Left lobe of liver (tissue), 2 donors: ENCODE measurements at regions not wholly inside any gene's neighbourhood (a gene's known extent, or its start where the extent isn't known, plus 50 kb on each side); places are given as distances from the start of the nearest gene placed in this dataset.

ENCODE experiments used
- ATAC-seq: fragments of 200-7000 bp; cut with Tn5 transposase; one replicate; pipeline ENCODE4 v1.9.1; 2020; ENCODE audit warnings: mild to moderate bottlenecking, moderate library complexity
- DNase-seq: peaks from one replicate; pipeline ENCODE4 v3.0.0-alpha.2; 2020; ENCODE audit warnings: low spot score
- donor health status: DM: no; HTN: no; CAD: no; lungs with moderate emphysema.
- donor health status: DM: no; HTN: yes; CAD: no.

DNA sequence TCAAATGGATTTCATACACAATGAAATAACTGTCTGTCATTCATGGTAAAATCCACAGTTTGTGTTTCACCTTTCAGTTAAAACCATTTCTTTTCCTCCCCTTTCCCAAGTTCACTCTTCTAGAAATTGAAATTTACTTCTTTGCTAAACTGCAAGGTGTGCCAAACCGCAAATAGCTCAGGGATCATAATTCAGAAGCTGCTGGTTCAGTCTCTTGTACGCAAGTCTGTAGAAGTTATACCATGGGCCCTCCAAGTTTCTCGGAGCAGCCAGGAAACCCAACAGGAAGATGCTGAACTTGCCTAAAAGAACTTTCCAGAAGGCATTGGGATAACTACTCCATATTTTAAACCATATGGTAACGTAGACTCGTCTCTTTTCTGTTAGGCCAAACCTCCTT lies 268.9 kb downstream of the FLRT2 start:
- DNase-seq (no peak), ATAC-seq (no peak)

- no peak for ATAC-seq
These were observed 263.6 kb downstream of the FLRT2 start for GRCh38 chr14:85793533-85793932.

GRCh38 chr14:85789506-85789905 lies 259.6 kb downstream of the FLRT2 start:
- no peak for DNase-seq
- ATAC-seq: no peak

More at GRCh38 chr14:85793533-85793932, 263.6 kb downstream of the FLRT2 start:
- DNase-seq: no peak

- ATAC-seq (no peak), DNase-seq (no peak)
These were observed 258.7 kb downstream of the FLRT2 start for GRCh38 chr14:85788470-85789233.

DNA sequence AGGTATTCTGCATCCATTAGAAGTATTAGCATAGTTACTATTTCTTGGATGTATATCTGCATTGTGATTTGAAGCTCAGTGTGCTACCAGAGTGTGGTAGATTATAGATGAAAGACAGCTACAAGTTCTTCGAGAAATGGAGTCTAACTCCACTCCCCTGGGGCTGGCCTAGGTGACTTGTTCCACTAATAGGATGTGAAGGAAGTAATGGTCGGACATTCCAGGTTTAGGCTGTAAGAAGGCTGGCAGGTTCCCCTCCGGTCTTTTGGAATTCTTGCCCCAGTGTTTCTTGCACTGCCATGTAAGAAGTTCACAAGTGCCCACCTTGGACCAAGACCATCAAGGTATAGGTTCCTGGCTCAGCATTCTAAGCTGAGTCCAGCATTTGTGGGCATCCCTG lies 236.4 kb downstream of the FLRT2 start:
- no peak for DNase-seq
- ATAC-seq: no peak

- no peak for ATAC-seq
- DNase-seq: no peak
These were observed 234.9 kb downstream of the FLRT2 start for GRCh38 chr14:85764822-85765221.

DNA sequence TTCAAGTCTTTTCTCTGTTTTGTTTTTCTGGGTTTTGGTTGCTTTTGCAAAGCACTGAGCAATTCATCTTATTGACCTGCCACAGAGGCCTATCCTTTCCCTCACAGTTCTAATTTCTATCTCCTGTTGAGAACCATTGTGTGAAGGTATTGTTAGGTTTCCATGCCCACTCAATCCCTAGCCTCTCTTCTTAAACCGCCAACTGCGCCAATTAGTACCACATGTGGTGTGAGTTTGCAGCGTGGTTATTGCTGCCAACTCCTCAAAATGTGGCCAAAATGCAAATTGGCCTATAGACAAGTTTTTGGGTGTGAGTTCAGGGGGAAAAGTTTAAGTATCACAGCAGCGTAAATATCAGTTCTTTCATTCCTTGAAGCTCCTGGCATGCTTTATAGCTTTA lies 232.6 kb downstream of the FLRT2 start:
- DNase-seq (no peak), ATAC-seq (no peak)

- ATAC-seq: no peak
- DNase-seq: no peak
These were observed 222.2 kb downstream of the FLRT2 start for GRCh38 chr14:85752175-85752574.

DNA sequence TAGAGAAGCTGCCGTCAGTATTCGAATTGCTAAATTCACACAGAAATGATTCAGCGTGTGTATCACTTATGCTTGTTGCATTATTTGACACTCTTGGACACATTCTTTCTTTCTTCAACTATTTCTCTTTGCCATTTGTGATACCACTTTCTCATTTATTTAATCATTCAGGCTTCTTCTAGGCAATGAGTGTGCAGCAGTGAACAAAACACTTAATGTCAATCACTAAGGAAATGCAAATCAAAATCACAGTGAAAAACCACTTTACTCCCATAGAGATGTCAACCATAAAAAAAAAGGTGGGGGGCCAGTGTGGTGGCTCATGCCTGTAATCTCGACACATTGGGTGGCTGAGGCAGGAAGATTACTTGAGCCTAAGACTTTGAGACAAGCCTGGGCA lies 214.6 kb downstream of the FLRT2 start:
- DNase-seq: no peak
- ATAC-seq: no peak

DNA sequence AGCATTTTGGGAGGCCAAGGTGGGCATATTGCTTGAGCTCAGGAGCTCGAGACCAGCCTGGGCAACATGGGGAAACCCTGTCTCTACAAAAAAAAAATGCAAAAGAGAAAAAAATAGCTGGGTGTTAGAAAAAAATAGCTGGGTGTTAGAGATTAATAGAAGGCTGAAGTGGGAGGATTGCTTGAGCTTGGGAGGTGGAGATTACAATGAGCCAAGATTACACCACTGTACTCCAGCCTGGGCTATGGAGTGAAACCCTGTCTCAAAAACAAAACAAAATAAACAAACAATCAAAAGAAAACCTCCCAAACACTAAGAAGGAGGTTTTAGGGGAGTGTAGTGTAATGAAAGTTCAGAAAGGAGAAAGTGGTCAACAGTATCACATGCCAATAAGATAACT lies 202.1 kb downstream of the FLRT2 start:
- DNase-seq: no peak
- ATAC-seq: no peak

DNA sequence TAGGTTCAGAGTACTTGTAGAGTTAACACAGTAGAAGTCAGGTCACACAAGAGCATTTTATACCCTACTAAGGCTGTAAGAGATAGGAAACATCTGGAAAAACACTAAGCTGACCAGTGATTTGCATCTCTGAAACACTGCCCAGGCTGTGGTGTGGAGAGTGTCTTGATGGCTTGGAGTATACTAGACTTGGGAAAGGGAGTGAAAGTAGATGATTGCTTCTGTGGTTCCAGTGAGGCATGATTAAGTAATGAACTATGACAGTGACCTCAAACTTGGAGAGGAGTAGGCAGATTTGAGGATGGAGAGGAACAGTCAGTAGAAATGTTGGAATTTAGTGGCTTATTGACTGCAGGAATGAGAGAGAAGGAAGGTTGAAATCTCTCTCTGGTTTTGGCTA lies 201.2 kb downstream of the FLRT2 start:
- DNase-seq (no peak), ATAC-seq (no peak)

DNA sequence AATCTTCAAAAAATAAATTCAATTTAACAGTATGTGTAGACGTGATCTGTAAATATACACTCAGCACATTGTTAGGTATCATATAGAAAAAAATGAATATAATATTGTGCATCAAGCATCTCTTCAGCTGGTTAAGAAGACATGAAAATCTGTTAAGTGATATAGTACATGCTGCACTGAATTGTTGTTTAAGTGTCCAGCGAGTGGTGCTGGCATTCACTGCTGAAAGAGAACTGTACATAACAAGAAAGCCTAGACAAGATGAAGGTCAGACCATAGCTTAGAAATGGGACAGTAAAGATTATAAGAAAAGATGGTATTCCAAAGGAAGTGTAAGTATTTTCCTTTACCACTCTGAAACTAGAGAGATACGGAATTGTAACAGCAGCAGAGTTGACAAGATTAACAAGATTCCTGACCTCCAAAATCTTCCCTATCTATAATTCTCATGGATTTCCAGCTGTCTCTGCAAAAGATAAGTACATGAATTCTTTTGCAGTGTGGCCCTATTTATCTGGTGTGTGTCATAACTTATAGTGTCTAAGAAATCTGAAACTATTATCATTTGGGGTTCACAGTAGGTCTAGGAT lies 198.6 kb downstream of the FLRT2 start:
- ATAC-seq: no peak

GRCh38 chr14:85714069-85714468 lies 184.1 kb downstream of the FLRT2 start:
- DNase-seq: no peak
- no peak for ATAC-seq

More for the DNA sequence above, 198.6 kb downstream of the FLRT2 start:
- no peak for DNase-seq

DNA sequence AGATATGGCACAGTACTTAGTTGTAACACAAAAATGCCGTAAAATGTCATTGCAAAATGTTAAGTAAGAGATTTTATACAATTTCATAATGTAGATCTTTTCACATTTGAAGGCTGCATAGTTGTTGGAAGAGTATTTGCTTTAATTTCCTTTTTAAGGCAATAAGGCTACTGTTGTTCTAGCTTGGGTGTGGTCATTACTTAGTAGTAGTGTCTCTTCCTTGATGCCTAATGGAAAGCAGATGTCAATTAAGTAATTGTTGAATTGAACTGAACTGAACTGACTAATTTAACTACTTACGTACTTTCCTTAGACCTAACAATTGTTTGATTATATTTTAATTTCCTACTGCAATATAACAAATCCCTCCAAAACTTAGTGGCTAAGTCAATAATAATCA lies 181.7 kb downstream of the FLRT2 start:
- ATAC-seq (no peak), DNase-seq (no peak)
